ENCODE measurements at regions not wholly inside any gene's neighbourhood (a gene's known extent, or its start where the extent isn't known, plus 50 kb on each side); places are given as distances from the start of the nearest gene placed in this dataset.
"Not testable (repeated sequence)": the region's sequence is repeated elsewhere in the genome, so short reads cannot be mapped to it uniquely, and the experiment has no call there.

DNA sequence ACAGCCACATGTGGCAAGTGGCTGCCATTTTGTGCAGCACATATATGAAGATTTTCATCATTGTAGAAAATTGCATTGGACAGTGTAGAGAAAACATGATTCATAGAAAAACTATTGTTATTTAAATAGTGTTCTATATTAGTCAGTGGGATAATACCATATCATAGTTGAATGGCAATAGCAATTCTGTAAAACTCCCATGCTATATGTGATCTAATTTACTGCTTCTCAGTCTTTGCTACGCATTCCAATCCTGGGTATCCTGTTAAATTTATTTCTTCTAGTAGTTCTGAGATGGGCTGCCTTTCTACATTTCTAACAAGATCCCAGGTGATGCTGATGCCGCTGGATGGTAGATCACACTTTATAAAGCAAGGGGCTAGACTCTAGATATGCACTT is 117.5 kb upstream of the FBXO28 start:
- TF ChIP-seq, protein P1, sequence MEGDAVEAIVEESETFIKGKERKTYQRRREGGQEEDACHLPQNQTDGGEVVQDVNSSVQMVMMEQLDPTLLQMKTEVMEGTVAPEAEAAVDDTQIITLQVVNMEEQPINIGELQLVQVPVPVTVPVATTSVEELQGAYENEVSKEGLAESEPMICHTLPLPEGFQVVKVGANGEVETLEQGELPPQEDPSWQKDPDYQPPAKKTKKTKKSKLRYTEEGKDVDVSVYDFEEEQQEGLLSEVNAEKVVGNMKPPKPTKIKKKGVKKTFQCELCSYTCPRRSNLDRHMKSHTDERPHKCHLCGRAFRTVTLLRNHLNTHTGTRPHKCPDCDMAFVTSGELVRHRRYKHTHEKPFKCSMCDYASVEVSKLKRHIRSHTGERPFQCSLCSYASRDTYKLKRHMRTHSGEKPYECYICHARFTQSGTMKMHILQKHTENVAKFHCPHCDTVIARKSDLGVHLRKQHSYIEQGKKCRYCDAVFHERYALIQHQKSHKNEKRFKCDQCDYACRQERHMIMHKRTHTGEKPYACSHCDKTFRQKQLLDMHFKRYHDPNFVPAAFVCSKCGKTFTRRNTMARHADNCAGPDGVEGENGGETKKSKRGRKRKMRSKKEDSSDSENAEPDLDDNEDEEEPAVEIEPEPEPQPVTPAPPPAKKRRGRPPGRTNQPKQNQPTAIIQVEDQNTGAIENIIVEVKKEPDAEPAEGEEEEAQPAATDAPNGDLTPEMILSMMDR (conservative IDR thresholded peaks at IDR 0.05; ENCODE audit: low read depth, low read length) = not testable (repeated sequence)
- TF ChIP-seq EZH2 (IDR thresholded peaks at IDR 0.05; ENCODE audit: borderline replicate concordance, low read depth, low read length, poor library complexity, severe bottlenecking) = not testable (repeated sequence)
